ENCODE measurements at regions not wholly inside any gene's neighbourhood (a gene's known extent, or its start where the extent isn't known, plus 50 kb on each side); places are given as distances from the start of the nearest gene placed in this dataset.

DNA sequence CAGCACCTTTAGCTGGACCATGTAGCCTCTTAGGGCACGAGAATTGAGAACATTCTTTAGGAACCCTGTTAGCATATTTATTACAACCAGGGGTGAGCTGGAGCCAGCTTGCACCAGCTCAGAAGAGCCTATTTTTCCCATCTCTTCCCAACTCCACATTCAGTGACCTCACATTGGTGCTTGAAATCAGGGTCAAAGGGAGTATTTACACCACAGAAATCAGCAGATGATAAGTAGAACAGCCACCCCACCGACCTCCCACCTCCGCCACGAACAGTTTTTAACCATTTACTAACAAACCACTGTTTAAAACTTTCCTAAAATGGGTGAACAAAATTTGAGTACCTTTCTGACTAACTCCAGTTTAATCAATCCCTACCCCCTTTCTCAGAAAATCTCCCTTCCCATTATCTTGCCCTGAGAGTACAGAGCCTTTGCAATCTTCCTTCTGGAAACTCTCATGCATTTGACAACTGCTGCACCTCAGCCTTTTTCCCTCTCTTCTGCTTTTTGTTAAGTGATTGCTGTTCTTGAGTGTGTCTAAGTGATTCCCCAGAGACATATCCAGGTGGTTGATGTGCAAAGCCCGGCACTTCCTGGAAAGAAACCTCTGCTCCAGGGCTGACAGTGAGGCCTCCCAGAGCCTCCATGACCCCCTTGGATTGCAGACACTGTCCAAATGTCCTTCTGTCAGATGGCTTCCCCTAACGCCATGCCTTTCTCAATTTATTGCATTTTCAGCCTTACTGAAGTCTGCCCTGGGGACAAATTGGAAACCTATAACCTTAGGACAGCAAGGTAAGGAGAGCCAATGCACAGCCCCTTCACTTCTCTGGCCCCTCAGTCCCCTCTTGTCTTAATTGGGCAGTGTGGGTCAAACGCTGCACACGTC is 389.5 kb upstream of the TNP1 start:
- H4K20me1 ChIP-seq (replicated peaks; ENCODE audit: insufficient read depth) = no peaks in the 10 kb centered on the region
- Mint-ChIP-seq H3K4me1 (no peaks in the 10 kb centered on the region), H3K36me3 (ENCODE audit: low read depth) (no peaks in the 10 kb centered on the region), H3K27ac (no peak overlapping the region), H3K27me3 (ENCODE audit: insufficient read depth, low read depth, poor library complexity) (no peaks in the 10 kb centered on the region), H3K4me3 (no peak overlapping the region), H3K9me3 (no peaks in the 10 kb centered on the region)
- no peak overlapping the region for H3K4me3 ChIP-seq
- H3K4me2 ChIP-seq = no peak overlapping the region
- no peaks in the 10 kb centered on the region for H3K4me1 ChIP-seq (ENCODE audit: insufficient read depth)
- H2AFZ ChIP-seq = no peak overlapping the region
- TF ChIP-seq ZNF462 (CRISPR knock-in tag; IDR thresholded peaks at IDR 0.05) = no peak
- no peak for TF ChIP-seq EZH2 (IDR thresholded peaks at IDR 0.05; ENCODE audit: low read depth, unreplicated experiment)
- no peak for TF ChIP-seq STAT1 (IDR thresholded peaks at IDR 0.05; ENCODE audit: unreplicated experiment)
- no peak for TF ChIP-seq CREB1 (CRISPR knock-in tag; IDR thresholded peaks at IDR 0.05; ENCODE audit: low read depth)
- no peak for TF ChIP-seq NANOG (IDR thresholded peaks at IDR 0.05; ENCODE audit: borderline replicate concordance)
- TF ChIP-seq ZNF114 (CRISPR knock-in tag; IDR thresholded peaks at IDR 0.05) = no peak
- no peak for TF ChIP-seq REST (IDR thresholded peaks at IDR 0.05; ENCODE audit: unreplicated experiment)
- no peak for TF ChIP-seq CTCF (conservative IDR thresholded peaks at IDR 0.05; ENCODE audit: low read depth in 2 of 2)
- TF ChIP-seq POLR2AphosphoS5 (IDR thresholded peaks at IDR 0.05; ENCODE audit: low read depth) = no peak
- TF ChIP-seq, protein P1, sequence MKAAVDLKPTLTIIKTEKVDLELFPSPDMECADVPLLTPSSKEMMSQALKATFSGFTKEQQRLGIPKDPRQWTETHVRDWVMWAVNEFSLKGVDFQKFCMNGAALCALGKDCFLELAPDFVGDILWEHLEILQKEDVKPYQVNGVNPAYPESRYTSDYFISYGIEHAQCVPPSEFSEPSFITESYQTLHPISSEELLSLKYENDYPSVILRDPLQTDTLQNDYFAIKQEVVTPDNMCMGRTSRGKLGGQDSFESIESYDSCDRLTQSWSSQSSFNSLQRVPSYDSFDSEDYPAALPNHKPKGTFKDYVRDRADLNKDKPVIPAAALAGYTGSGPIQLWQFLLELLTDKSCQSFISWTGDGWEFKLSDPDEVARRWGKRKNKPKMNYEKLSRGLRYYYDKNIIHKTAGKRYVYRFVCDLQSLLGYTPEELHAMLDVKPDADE (IDR thresholded peaks at IDR 0.05) = no peak
- DNase-seq (ENCODE audit: low spot score) (no peak), ATAC-seq (no peak)
- no peaks in the 10 kb centered on the region for H3K9me2 ChIP-seq (ENCODE audit: insufficient read depth)
- no peaks in the 10 kb centered on the region for H3K36me3 ChIP-seq (ENCODE audit: insufficient read depth)
- H3K79me2 ChIP-seq (replicated peaks; ENCODE audit: insufficient read depth) = no peaks in the 10 kb centered on the region
- no peaks in the 10 kb centered on the region for H3K27me3 ChIP-seq (ENCODE audit: insufficient read depth)
- no peaks in the 10 kb centered on the region for H3F3A ChIP-seq (replicated peaks; ENCODE audit: low read depth)
- H3K27ac ChIP-seq (ENCODE audit: low read depth) = no peak overlapping the region
